GM23248 (cell line): ENCODE measurements at regions not wholly inside any gene's neighbourhood (a gene's known extent, or its start where the extent isn't known, plus 50 kb on each side); places are given as distances from the start of the nearest gene placed in this dataset.

ENCODE experiments used
- DNase-seq: peaks from one replicate; pipeline ENCODE4 v3.0.0-alpha.2; 2015
- H2AFZ ChIP-seq: fragments of 200-600 bp; sonication (generic); 2 replicates; pipeline ENCODE4 v1.6.1; 2016; ENCODE audit warnings: antibody characterized with exemption
- H3F3A ChIP-seq: fragments of 200-600 bp; sonication (generic); 2 replicates; pipeline ENCODE4 v1.6.1; 2016; ENCODE audit warnings: mild to moderate bottlenecking, antibody characterized with exemption, mixed run types; ENCODE audit not compliant: insufficient read depth
- H3K27ac ChIP-seq: fragments of 200-600 bp; sonication (generic); 2 replicates; pipeline ENCODE4 v1.5.1; 2016; ENCODE audit warnings: mild to moderate bottlenecking
- H3K27me3 ChIP-seq: fragments of 200-600 bp; sonication (generic); replicated peaks from 2 replicates; pipeline ENCODE4 v1.6.1; 2016; ENCODE audit warnings: mild to moderate bottlenecking; ENCODE audit not compliant: insufficient read depth
- H3K36me3 ChIP-seq: fragments of 200-600 bp; sonication (generic); 2 replicates; pipeline ENCODE4 v1.6.1; 2016; ENCODE audit warnings: low read depth, mild to moderate bottlenecking
- H3K4me1 ChIP-seq: fragments of 200-600 bp; sonication (generic); 2 replicates; pipeline ENCODE4 v1.6.1; 2016; ENCODE audit warnings: mild to moderate bottlenecking; ENCODE audit not compliant: insufficient read depth
- H3K4me2 ChIP-seq: fragments of 200-600 bp; sonication (generic); one replicate; pipeline ENCODE4 v1.6.1; 2016; ENCODE audit warnings: mild to moderate bottlenecking; ENCODE audit not compliant: unreplicated experiment
- H3K4me3 ChIP-seq: fragments of 200-600 bp; sonication (generic); 2 replicates; pipeline ENCODE4 v1.5.1; 2016; ENCODE audit warnings: mild to moderate bottlenecking
- H3K79me2 ChIP-seq: fragments of 200-600 bp; sonication (generic); 2 replicates; pipeline ENCODE4 v1.6.1; 2016; ENCODE audit warnings: mild to moderate bottlenecking; ENCODE audit not compliant: insufficient read depth
- H3K9ac ChIP-seq: fragments of 200-600 bp; sonication (generic); 2 replicates; pipeline ENCODE4 v1.6.1; 2016; ENCODE audit warnings: mild to moderate bottlenecking
- H3K9me2 ChIP-seq: fragments of 200-600 bp; sonication (generic); 2 replicates; pipeline ENCODE4 v1.6.1; 2016; ENCODE audit warnings: mixed run types, mild to moderate bottlenecking, moderate library complexity; ENCODE audit not compliant: insufficient read depth
- H3K9me3 ChIP-seq: fragments of 200-600 bp; sonication (generic); one replicate; pipeline ENCODE4 v1.6.1; 2017; ENCODE audit warnings: low read depth
- H4K20me1 ChIP-seq: fragments of 200-600 bp; sonication (generic); 2 replicates; pipeline ENCODE4 v1.6.0; 2016; ENCODE audit not compliant: insufficient read depth
- EZH2 ChIP-seq: fragments of 200-600 bp; sonication (generic); IDR thresholded peaks from 2 replicates; pipeline ENCODE4 v1.6.1; 2018; ENCODE audit warnings: antibody characterized with exemption, mild to moderate bottlenecking; ENCODE audit not compliant: insufficient read depth, poor library complexity, severe bottlenecking
- EZH2phosphoT487 ChIP-seq: fragments of 200-600 bp; sonication (generic); IDR thresholded peaks from 2 replicates; pipeline ENCODE4 v1.6.1; 2018; ENCODE audit warnings: antibody characterized with exemption, moderate library complexity, mild to moderate bottlenecking, low read depth; ENCODE audit not compliant: insufficient read depth
- WGBS, 2 experiments: methylation state at CpG; one replicate each; pipeline ENCODE4 v1.1.6; 2015 to 2017; ENCODE audit warnings: low lambda C conversion rate in 2 of 2, low coverage in 1 of 2; ENCODE audit errors: missing lambda C conversion rate in 2 of 2; 5-methylcytosine and 5-hydroxymethylcytosine counted together
- in situ Hi-C: fragments of 300-500 bp; cut with MboI; formaldehyde crosslinking; loops from 2 replicates; pipeline ENCODE4 v1.15.0; 2020

DNA sequence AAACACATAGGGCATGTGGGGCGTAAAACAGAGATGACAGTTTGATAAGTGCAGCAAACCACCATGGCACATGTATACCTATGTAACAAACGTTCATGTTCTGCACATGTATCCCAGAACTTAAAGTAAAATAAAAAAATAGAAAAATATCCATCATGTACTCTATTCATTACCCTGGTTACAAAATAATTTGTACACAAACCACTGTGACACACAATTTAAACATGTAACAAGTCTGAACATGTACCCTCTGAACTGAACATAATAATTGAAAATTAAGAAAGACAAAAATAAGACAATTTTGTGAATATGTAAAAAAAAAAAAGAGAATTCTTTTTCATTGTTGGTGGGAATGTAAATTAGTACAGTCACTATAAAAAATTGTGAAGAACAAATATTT lies 379.2 kb downstream of the KDM5D start:
- Histone ChIP-seq H3K9ac (no peak overlapping the region), H3K4me2 (no peak overlapping the region), H3K27me3 (no peaks in the 10 kb centered on the region), H3K9me2 (no peaks in the 10 kb centered on the region), H3K27ac (no peak overlapping the region), H3K4me3 (no peak overlapping the region), H2AFZ (no peak overlapping the region), H4K20me1 (no peaks in the 10 kb centered on the region), H3K9me3 (no peaks in the 10 kb centered on the region), H3K79me2 (no peaks in the 10 kb centered on the region), H3K4me1 (no peaks in the 10 kb centered on the region), H3F3A (no peaks in the 10 kb centered on the region), H3K36me3 (no peaks in the 10 kb centered on the region)
- WGBS, 2 experiments: 15 to 20% methylated on average over 2 of the region's 2 CpGs
- in situ Hi-C loops: no loop called here
- TF ChIP-seq EZH2 (no peak), EZH2phosphoT487 (no peak)
- no peak for DNase-seq

DNA sequence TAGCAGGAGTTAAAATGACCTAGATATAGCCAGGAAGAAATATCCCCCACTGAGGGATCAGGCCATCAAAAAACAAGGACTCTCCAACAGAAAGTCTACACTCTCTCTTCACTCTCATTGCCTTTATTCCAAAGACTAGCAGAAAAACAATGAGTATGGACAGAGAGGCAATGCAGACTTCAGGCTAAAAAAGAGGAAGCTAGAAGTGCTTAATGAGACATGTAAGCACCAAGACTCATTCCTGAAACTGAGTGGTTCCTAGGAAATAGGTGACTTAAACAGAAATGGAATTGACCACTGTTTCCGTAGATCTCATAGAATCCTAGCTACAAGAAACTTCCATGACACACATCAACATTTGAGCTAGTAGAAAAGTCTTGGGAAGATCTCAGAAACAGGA lies 387.3 kb downstream of the KDM5D start:
- Histone ChIP-seq H3K79me2 (no peaks in the 10 kb centered on the region), H3K4me2 (no peak overlapping the region), H3K9ac (no peak overlapping the region), H3K36me3 (no peaks in the 10 kb centered on the region), H3K27me3 (no peaks in the 10 kb centered on the region), H2AFZ (no peak overlapping the region), H3K4me1 (no peaks in the 10 kb centered on the region), H3K9me3 (no peaks in the 10 kb centered on the region), H3F3A (no peaks in the 10 kb centered on the region), H3K4me3 (no peak overlapping the region), H4K20me1 (no peaks in the 10 kb centered on the region), H3K27ac (no peak overlapping the region), H3K9me2 (no peaks in the 10 kb centered on the region)
- WGBS, 2 experiments: 29 to 33% methylated on average over 1 of the region's 1 CpG
- TF ChIP-seq EZH2phosphoT487 (no peak), EZH2 (no peak)
- DNase-seq: no peak
- in situ Hi-C loops: no loop called here

DNA sequence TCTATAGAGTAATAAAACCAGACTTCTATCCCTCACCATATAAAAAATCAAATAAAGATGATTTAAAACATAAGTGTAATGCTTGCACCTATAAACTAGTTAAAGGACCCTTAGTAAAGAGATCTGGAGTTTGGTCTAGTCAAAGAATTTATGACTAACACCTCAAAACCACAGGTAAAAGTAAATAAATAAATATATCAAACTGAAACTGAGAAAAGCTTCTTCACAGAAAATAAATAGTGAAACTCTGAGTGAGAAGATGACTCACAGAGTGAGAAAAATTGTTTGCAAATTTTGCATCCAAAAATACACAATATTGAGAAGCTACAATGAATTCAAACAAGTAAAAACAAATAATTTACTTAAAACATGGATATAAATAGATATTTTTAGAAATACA lies 387.8 kb downstream of the KDM5D start:
- H4K20me1 ChIP-seq: no peaks in the 10 kb centered on the region
- H3K27ac ChIP-seq: no peak overlapping the region
- no peak overlapping the region for H3K4me2 ChIP-seq
- H3K36me3 ChIP-seq: no peaks in the 10 kb centered on the region
- no peak overlapping the region for H2AFZ ChIP-seq
- H3K4me3 ChIP-seq: no peak overlapping the region
- no peaks in the 10 kb centered on the region for H3K4me1 ChIP-seq
- TF ChIP-seq EZH2 (no peak), EZH2phosphoT487 (no peak)
- H3K9ac ChIP-seq: no peak overlapping the region
- no peak for DNase-seq
- H3K9me3 ChIP-seq: no peaks in the 10 kb centered on the region
- H3K9me2 ChIP-seq: no peaks in the 10 kb centered on the region
- H3F3A ChIP-seq: no peaks in the 10 kb centered on the region
- in situ Hi-C loops: no loop called here
- no peaks in the 10 kb centered on the region for H3K27me3 ChIP-seq
- no peaks in the 10 kb centered on the region for H3K79me2 ChIP-seq

DNA sequence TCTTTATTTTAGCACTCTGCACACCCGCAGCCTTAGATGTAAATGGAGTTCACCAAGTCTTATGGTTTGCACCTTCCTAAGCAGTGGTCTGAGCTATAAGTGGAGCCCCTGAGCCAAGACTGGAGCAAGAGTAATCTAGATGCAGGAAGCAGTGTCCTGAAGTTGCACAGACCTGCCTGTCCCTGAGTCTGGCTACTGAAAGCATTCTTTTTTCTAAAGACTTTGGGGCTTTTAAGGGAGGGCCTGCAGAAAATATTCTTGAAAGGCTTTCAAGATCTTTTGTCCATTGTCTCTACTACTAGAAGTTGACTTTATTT lies 389.7 kb downstream of the KDM5D start:
- H3K27me3 ChIP-seq: no peaks in the 10 kb centered on the region
- no peaks in the 10 kb centered on the region for H4K20me1 ChIP-seq
- H3K27ac ChIP-seq: no peak overlapping the region
- H3K4me2 ChIP-seq: no peak overlapping the region
- no peak for TF ChIP-seq EZH2phosphoT487
- no peak for TF ChIP-seq EZH2
- H3K9ac ChIP-seq: no peak overlapping the region
- no peak for DNase-seq
- no peaks in the 10 kb centered on the region for H3K79me2 ChIP-seq
- no peaks in the 10 kb centered on the region for H3K9me2 ChIP-seq
- 91 to 100% methylated on average over 1 of the region's 1 CpG for WGBS, 2 experiments
- in situ Hi-C loops: no loop called here
- no peak overlapping the region for H3K4me3 ChIP-seq
- H3K9me3 ChIP-seq: no peaks in the 10 kb centered on the region
- H3F3A ChIP-seq: no peaks in the 10 kb centered on the region
- H3K4me1 ChIP-seq: no peaks in the 10 kb centered on the region
- no peaks in the 10 kb centered on the region for H3K36me3 ChIP-seq
- no peak overlapping the region for H2AFZ ChIP-seq

DNA sequence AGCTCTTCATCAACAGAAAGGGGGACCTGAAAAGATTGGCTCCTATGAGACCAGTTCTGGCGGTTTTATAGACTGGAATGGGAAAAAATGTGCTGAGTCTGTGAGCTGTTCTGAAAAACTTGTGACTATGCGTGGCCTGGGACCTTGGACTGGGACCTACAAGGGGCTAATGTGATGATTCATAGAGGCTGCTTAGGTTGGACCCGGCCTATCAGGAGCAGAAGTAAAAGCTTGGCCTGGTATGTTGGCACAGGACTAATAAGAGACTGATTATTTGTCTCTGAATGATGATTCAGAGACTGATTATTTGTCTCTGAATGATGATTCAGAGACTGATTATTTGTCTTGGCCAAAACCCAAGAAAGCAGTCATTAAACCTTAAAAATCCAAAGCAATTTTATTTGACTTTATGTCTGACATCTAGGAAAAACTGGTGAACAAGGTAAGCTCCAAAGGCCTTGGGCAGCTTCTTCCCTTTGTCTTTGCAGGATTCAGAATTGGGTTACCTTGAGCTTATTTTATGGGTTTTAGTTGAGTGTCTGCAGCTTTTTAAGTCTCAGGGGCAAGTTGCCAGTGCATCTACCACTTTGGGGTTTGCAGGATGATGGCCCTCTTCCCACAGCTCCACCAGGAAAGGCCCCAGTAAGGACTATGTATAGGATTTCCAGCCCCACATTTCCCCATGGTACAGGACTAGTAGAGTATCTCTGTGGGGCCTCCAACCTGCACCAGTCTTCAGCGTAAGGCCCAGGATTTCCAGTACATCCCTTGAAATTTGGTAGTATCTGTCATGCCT lies 390.3 kb downstream of the KDM5D start:
- no peak overlapping the region for H3K4me3 ChIP-seq
- no peaks in the 10 kb centered on the region for H4K20me1 ChIP-seq
- H3K79me2 ChIP-seq: no peaks in the 10 kb centered on the region
- no peaks in the 10 kb centered on the region for H3K9me3 ChIP-seq
- H3K36me3 ChIP-seq: no peaks in the 10 kb centered on the region
- in situ Hi-C loops: no loop called here
- no peaks in the 10 kb centered on the region for H3K9me2 ChIP-seq
- H3K27me3 ChIP-seq: no peaks in the 10 kb centered on the region
- no peak overlapping the region for H3K9ac ChIP-seq
- H3K4me2 ChIP-seq: no peak overlapping the region
- no peak overlapping the region for H2AFZ ChIP-seq
- 37 to 51% methylated on average over 4 of the region's 4 CpGs for WGBS, 2 experiments
- TF ChIP-seq EZH2phosphoT487: no peak
- no peak for TF ChIP-seq EZH2
- peak; percentile 58 for DNase-seq
- no peaks in the 10 kb centered on the region for H3F3A ChIP-seq
- no peak overlapping the region for H3K27ac ChIP-seq
- H3K4me1 ChIP-seq: no peaks in the 10 kb centered on the region
